ENCODE measurements at regions not wholly inside any gene's neighbourhood (a gene's known extent, or its start where the extent isn't known, plus 50 kb on each side); places are given as distances from the start of the nearest gene placed in this dataset.

- ATAC-seq (no peak), DNase-seq (ENCODE audit: low spot score) (no peak)
- Mint-ChIP-seq H3K4me3 (no peak overlapping the region), H3K4me1 (ENCODE audit: low read depth in 2 of 2) (no peaks in the 10 kb centered on the region), H3K27ac (no peak overlapping the region), H3K9me3 (no peaks in the 10 kb centered on the region), H3K36me3 (no peaks in the 10 kb centered on the region), H3K27me3 (no peaks in the 10 kb centered on the region)
Observed at GRCh38 chr12:41881891-41882805, 262.5 kb downstream of the GXYLT1 start.

GRCh38 chr12:41869432-41869831 is 275.2 kb downstream of the GXYLT1 start:
- H3K27ac Mint-ChIP-seq = no peak overlapping the region
- no peak for ATAC-seq

GRCh38 chr12:41866878-41867430 is 277.7 kb downstream of the GXYLT1 start:
- DNase-seq (ENCODE audit: low spot score) = no peak
- Mint-ChIP-seq H3K4me1 (ENCODE audit: low read depth in 2 of 2) (no peaks in the 10 kb centered on the region), H3K27ac (no peak overlapping the region), H3K27me3 (no peaks in the 10 kb centered on the region), H3K9me3 (peaks cover 3% of the 10 kb centered on the region), H3K4me3 (no peak overlapping the region), H3K36me3 (no peaks in the 10 kb centered on the region)
- no peak for ATAC-seq

More at GRCh38 chr12:41869432-41869831, 275.2 kb downstream of the GXYLT1 start:
- DNase-seq (ENCODE audit: low spot score) = no peak
- no peaks in the 10 kb centered on the region for H3K4me1 Mint-ChIP-seq (ENCODE audit: low read depth in 2 of 2)
- peaks cover 9% of the 10 kb centered on the region for H3K9me3 Mint-ChIP-seq
- no peaks in the 10 kb centered on the region for H3K36me3 Mint-ChIP-seq
- H3K27me3 Mint-ChIP-seq = no peaks in the 10 kb centered on the region
- no peak overlapping the region for H3K4me3 Mint-ChIP-seq

GRCh38 chr12:41856228-41856627 is 288.4 kb downstream of the GXYLT1 start:
- peaks cover 0 to 6% of the 10 kb centered on the region in 2 donors for H3K27me3 Mint-ChIP-seq
- ATAC-seq (no peak), DNase-seq (ENCODE audit: low spot score) (no peak)
- H3K9me3 Mint-ChIP-seq = peaks cover 9% of the 10 kb centered on the region
- H3K4me1 Mint-ChIP-seq (ENCODE audit: low read depth in 2 of 2) = no peaks in the 10 kb centered on the region
- no peak overlapping the region for H3K4me3 Mint-ChIP-seq
- H3K36me3 Mint-ChIP-seq = no peaks in the 10 kb centered on the region
- H3K27ac Mint-ChIP-seq = no peak overlapping the region

GRCh38 chr12:41850046-41850445 is 294.6 kb downstream of the GXYLT1 start:
- peaks cover 6% of the 10 kb centered on the region for H3K9me3 Mint-ChIP-seq
- H3K27me3 Mint-ChIP-seq = peaks cover 0 to 12% of the 10 kb centered on the region in 2 donors
- no peak overlapping the region for H3K4me3 Mint-ChIP-seq
- no peak for DNase-seq (ENCODE audit: low spot score)
- H3K4me1 Mint-ChIP-seq (ENCODE audit: low read depth in 2 of 2) = no peaks in the 10 kb centered on the region
- no peaks in the 10 kb centered on the region for H3K36me3 Mint-ChIP-seq
- H3K27ac Mint-ChIP-seq = no peak overlapping the region
- no peak for ATAC-seq

GRCh38 chr12:41846718-41847117 is 298.0 kb downstream of the GXYLT1 start:
- Mint-ChIP-seq H3K27me3 (peaks cover 0 to 12% of the 10 kb centered on the region in 2 donors), H3K9me3 (peaks cover 6% of the 10 kb centered on the region), H3K4me3 (no peak overlapping the region), H3K27ac (no peak overlapping the region), H3K4me1 (ENCODE audit: low read depth in 2 of 2) (no peaks in the 10 kb centered on the region), H3K36me3 (no peaks in the 10 kb centered on the region)
- ATAC-seq (no peak), DNase-seq (ENCODE audit: low spot score) (no peak)

- DNase-seq (ENCODE audit: low spot score) (no peak), ATAC-seq (no peak)
- no peaks in the 10 kb centered on the region for H3K4me1 Mint-ChIP-seq (ENCODE audit: low read depth in 2 of 2)
- no peaks in the 10 kb centered on the region for H3K36me3 Mint-ChIP-seq
- peaks cover 0 to 12% of the 10 kb centered on the region in 2 donors for H3K27me3 Mint-ChIP-seq
- H3K4me3 Mint-ChIP-seq = no peak overlapping the region
- H3K27ac Mint-ChIP-seq = no peak overlapping the region
- peaks cover 3% of the 10 kb centered on the region for H3K9me3 Mint-ChIP-seq
Observed at GRCh38 chr12:41836416-41836815, 308.3 kb downstream of the GXYLT1 start.

- Mint-ChIP-seq H3K9me3 (peaks cover 6% of the 10 kb centered on the region), H3K36me3 (no peaks in the 10 kb centered on the region), H3K4me1 (ENCODE audit: low read depth in 2 of 2) (no peaks in the 10 kb centered on the region), H3K4me3 (no peak overlapping the region), H3K27ac (no peak overlapping the region), H3K27me3 (peaks cover 0 to 12% of the 10 kb centered on the region in 2 donors)
- DNase-seq (ENCODE audit: low spot score) (no peak), ATAC-seq (no peak)
Observed at GRCh38 chr12:41835556-41835955, 309.1 kb downstream of the GXYLT1 start.

GRCh38 chr12:41819948-41820347 is 324.7 kb downstream of the GXYLT1 start:
- Mint-ChIP-seq H3K27me3 (no peaks in the 10 kb centered on the region), H3K4me1 (ENCODE audit: low read depth in 2 of 2) (no peaks in the 10 kb centered on the region), H3K9me3 (peaks cover 4% of the 10 kb centered on the region), H3K27ac (no peak overlapping the region), H3K4me3 (no peak overlapping the region), H3K36me3 (no peaks in the 10 kb centered on the region)
- ATAC-seq (no peak), DNase-seq (ENCODE audit: low spot score) (no peak)

GRCh38 chr12:41804026-41804425 is 340.6 kb downstream of the GXYLT1 start:
- no peaks in the 10 kb centered on the region for H3K36me3 Mint-ChIP-seq
- DNase-seq (ENCODE audit: low spot score) (no peak), ATAC-seq (no peak)
- no peaks in the 10 kb centered on the region for H3K4me1 Mint-ChIP-seq (ENCODE audit: low read depth in 2 of 2)
- H3K27me3 Mint-ChIP-seq = no peaks in the 10 kb centered on the region
- no peak overlapping the region for H3K27ac Mint-ChIP-seq
- no peak overlapping the region for H3K4me3 Mint-ChIP-seq
- peaks cover 7% of the 10 kb centered on the region for H3K9me3 Mint-ChIP-seq

GRCh38 chr12:41802803-41803202 is 341.9 kb downstream of the GXYLT1 start:
- Mint-ChIP-seq H3K4me3 (no peak overlapping the region), H3K27me3 (no peaks in the 10 kb centered on the region), H3K27ac (no peak overlapping the region), H3K36me3 (no peaks in the 10 kb centered on the region), H3K4me1 (ENCODE audit: low read depth in 2 of 2) (no peaks in the 10 kb centered on the region), H3K9me3 (peaks cover 4% of the 10 kb centered on the region)
- ATAC-seq = no peak
- DNase-seq (ENCODE audit: low spot score) = no peak

GRCh38 chr12:41801261-41801660 is 343.4 kb downstream of the GXYLT1 start:
- no peak overlapping the region for H3K27ac Mint-ChIP-seq
- H3K4me3 Mint-ChIP-seq = no peak overlapping the region
- peaks cover 4% of the 10 kb centered on the region for H3K9me3 Mint-ChIP-seq
- ATAC-seq = no peak
- no peaks in the 10 kb centered on the region for H3K4me1 Mint-ChIP-seq (ENCODE audit: low read depth in 2 of 2)
- no peak for DNase-seq (ENCODE audit: low spot score)
- H3K27me3 Mint-ChIP-seq = no peaks in the 10 kb centered on the region
- H3K36me3 Mint-ChIP-seq = no peaks in the 10 kb centered on the region

GRCh38 chr12:41799671-41800070 is 345.0 kb downstream of the GXYLT1 start:
- ATAC-seq = no peak
- Mint-ChIP-seq H3K27me3 (no peaks in the 10 kb centered on the region), H3K27ac (no peak overlapping the region), H3K4me1 (ENCODE audit: low read depth in 2 of 2) (no peaks in the 10 kb centered on the region), H3K36me3 (no peaks in the 10 kb centered on the region), H3K4me3 (no peak overlapping the region), H3K9me3 (peaks cover 4% of the 10 kb centered on the region)
- DNase-seq (ENCODE audit: low spot score) = no peak

- no peaks in the 10 kb centered on the region for H3K27me3 Mint-ChIP-seq
- ATAC-seq = no peak
- peaks cover under 1% of the 10 kb centered on the region for H3K9me3 Mint-ChIP-seq
Observed at GRCh38 chr12:41795910-41796309, 348.8 kb downstream of the GXYLT1 start.

More at GRCh38 chr12:41795910-41796309, 348.8 kb downstream of the GXYLT1 start:
- H3K4me1 Mint-ChIP-seq (ENCODE audit: low read depth in 2 of 2) = no peaks in the 10 kb centered on the region
- DNase-seq (ENCODE audit: low spot score) = no peak
- H3K4me3 Mint-ChIP-seq = no peak overlapping the region
- H3K27ac Mint-ChIP-seq = no peak overlapping the region
- no peaks in the 10 kb centered on the region for H3K36me3 Mint-ChIP-seq
